AML-193 (cell line): ENCODE measurements at regions not wholly inside any gene's neighbourhood (a gene's known extent, or its start where the extent isn't known, plus 50 kb on each side); places are given as distances from the start of the nearest gene placed in this dataset.

Experiments
- DNase-seq, 2 experiments: peaks; one replicate each; lab custom pipeline; 2025; lab: John Stamatoyannopoulos, UW

DNA sequence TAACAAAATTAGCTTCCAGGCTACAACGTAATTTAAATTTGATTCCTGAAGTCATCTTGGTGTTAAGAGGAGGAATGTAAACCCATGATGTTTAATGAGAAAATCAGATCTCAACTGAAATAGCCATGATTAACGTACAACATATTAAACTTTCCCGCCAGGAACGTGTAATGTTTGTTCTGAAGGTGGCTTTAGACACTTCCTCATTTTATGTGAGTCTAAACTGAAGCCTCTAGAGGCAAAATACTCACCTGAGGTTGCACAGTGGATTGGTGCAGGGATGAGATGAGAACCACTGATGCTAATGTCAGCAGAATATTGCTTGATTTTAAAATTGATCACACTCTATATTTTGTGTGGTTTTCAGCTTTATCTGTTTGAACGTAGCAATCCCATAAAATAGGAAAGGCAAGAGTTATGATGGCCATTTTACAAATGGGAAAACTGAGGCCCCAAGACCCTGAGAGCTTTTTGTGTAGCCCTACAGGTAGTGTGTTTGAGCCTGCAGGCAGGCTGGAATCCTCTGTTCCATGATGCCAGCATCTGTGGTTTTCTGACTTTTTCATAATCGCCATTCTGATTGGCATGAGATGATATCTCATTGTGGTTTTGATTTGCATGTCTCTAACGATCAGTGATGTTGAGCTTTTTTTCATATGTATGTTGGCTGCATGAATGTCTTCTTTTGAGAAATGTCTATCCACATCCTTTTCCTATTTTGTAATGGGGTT, 243.7 kb upstream of the BMPER start:
- no peak for DNase-seq

DNA sequence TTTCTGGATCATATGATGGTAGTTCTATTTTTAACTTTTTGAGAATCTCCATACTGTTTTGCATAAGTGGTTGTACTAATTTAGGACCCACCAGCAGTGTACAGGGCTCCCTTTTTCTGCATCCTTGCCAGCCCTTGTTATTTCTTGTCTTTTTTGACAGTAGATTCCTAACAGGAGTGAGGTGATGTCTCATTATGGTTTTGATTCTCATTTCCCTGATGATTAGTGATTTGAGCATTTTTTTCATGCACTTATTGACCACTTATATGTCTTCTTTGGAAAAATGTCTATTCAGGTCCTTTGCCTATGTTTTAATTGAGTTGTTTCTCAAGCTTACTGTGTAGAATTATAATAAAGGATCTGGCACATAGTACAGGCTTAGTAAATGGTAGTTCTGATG, 238.8 kb upstream of the BMPER start:
- no peak for DNase-seq

DNA sequence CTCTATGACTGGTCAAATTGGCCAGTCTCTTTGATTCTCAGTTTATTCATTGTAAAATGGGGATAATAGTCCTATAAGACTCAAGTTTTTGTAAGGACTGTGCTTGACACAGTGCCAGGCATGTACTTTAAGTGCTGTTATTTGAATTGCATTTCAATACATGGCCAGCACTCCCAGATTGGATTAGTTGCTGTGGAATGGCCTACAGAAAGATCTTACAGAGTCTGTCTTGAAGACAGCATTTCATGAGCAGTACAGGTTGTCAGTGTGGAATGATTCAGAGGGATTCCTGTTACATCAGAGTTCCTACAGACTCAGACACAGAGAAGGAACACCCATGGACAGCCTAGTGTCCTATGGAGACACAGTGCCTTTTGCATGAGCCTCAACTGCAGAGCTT, 238.1 kb upstream of the BMPER start:
- no peak for DNase-seq

DNA sequence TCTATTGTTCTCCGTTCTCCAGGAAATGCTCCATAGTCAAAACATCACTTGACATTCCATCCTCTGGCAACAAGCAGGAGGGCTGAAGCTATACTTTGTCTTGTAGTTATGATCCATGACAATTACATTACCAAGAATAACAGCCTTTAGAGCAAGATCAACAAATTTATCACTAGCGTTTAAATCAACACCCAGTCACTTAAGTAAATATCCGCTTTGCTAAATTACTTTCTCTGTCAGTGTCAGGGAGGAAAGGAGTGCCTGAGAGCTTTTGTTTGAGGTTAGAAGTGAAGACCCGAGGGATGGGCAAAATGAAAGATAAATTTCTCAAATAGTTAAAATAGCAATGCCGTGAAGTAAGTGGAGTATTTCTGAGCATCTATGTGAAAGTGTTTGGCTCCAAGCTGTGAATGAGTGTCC, 236.1 kb upstream of the BMPER start:
- DNase-seq = no peak

DNA sequence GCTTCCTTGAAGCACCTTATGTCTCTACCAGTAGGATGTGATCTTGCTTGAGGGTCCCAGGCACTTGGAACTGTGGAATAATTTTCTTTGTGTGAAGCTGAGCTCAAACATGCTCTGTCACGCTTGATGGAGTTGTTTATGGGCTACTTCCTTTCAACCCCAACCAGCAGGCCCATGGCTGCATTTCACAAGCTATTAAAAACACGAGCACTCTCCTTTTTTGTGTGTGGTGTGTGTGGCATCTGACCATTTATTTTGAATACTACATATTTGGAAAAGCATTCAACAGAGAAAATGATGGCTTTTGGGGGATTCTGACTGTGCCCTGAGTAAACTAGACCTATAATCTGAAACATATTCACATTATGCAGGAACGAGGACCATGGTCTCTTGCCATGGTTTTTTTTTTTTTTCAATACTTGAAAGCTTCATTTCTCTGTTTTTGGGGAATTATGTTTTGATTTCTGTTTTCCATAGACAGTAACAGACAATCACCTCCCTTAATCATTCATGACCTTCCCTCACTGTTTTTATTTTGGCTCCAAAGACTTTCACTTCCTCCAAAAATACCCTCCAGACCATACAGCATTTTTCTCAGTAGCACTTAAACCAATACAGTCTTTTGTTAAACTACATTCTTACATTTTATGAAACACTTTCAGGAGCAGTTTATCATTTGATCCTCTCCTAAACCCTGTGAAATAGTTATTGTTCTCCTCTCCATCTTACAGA, 233.6 kb upstream of the BMPER start:
- DNase-seq = no peak

DNA sequence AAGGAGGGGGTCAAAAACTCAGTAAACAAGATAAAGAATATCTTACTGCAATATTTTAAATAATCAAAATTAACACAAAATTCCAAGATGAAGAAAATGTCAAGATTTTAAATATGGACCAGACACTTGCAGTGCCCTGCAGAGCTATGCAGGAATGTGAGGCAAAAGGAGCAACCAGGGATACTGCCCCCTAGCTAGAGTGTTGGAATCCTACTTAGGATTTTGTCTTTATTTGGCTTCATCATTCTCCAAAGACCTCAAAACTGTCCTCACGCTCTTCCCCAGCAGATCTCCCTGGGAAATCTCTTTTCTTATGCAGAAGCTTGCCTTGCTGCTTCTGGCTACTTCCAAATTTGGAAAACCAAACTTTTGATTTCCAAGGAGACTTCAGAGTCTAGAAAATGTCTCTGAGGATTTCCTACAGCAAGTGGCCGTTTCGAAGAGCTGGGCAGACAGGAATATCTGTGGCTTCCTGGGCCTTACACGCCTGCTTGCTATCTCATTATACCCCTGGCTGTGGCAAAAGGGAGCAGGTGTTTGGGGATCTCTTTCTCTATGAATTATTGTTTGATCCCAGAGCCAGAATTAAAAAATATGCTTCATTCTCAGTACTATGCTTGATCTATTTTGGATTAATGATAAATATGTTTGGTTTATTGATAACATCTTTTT, 232.2 kb upstream of the BMPER start:
- no peak for DNase-seq

DNA sequence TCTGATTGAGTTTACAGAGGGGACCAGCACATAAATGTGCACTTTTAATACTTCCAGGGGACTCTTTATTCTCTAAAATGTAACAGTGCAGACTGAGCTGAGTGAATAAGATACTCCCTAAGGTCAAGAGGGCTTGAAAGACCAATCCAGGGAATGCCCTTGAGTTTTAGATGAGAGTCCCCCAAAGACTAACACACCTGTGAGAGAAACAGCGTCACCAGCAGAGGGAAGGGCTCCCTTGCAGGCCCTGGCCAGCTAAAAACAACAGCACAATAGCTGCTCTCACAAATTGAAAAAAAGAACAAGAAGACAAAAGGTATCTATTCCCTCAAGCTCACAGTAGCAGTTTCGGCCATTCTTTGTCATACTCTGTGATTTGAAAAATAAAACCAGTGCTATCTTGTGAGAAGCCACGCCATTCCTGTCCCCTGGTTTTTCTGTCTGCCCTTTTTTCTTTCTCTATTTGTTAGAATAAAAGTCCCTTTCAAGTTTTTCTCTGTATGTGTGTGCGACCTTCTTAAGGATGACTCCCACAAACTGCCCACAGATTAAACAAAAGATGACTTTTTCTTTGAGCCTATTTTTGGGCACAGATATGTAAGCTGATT, 230.4 kb upstream of the BMPER start:
- DNase-seq = no peak

DNA sequence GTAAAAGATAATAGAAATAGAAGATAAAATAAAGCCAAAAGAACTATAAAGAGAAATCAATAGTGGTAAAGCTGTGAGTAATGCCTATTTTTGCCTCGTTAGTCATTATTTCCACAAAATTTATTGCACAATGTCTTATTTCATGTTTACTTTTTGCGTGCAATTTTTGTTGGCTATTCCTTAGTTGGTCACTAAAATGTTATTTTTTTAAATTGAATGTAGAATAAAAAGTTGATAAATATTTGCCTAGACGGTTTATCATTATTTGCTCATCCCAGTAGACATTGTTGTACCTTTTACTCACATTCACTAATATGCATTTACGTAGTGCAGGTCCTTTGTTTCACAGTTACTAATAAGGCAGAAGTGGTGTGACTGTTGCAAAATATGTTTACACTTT, 227.8 kb upstream of the BMPER start:
- no peak for DNase-seq

DNA sequence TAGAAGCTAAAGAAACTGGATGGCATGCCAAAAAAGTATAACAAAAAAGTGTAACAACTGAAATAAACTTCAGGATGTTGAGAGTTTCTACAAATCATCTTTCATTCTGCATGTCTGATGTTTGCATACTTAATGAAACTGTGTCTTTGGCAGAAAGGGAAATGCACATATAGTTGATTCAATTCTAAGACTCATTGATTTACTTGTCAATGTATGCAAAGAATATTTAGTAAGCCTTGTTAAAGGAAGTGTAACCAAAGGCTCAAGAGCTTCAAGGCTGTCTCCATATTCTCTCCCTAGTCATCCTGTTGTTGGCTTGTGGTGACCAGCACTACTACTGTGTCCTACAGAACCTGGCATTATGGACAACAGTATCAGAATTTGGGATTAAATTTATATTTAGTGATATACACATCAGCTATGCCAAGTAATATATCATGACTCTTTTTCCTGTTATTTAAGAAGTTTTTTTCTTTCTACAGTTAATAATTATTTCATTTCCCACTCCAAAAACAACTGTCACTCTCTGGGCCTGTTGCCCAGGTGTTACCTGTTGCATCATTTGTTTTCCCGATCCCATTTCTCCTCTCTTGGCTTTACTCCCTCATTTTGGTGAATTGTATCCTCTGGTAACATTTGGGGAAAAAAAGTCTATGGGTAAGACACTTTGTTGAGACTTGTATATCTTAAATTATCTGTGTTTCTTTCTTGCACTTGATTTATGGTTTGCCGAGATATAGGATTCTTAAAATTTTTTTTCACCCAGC, 226.6 kb upstream of the BMPER start:
- no peak for DNase-seq

DNA sequence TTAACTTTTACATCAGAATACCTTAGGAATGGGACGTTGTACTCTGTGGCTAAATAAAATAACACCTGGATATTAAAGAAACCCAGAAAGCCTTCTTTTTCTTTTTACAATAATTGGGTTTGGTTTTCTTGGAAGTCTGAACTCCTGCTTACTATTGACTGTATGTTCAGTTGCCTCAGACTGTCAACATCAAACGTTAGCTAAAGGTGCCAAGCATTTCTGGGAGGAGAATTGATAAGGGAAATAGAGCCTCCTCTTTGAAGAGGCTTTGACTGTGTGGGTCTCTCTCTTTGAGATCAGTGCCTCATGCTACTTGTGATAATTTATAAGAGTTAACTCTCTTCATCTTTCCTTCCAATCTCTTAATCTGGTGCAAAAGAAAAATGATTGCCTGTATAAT, 224.7 kb upstream of the BMPER start:
- DNase-seq = no peak

DNA sequence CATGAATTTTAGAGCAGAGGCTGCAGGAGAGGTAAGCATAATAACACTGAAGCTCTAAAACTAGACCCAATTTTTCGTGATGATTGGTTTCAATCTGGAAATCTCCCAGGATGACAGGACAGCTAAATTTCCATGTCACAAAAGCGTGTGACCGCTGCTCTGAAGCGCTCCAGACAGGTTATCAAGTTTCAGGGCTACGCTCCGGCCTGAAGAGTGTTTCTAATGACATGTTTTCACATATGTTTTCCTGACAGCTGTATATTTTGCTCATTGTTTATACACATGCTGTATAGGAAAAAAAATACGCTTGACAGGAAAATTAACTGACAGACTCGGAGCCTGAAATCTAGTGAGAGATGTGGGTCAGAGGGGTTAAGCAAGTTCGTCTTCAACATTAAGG, 219.8 kb upstream of the BMPER start:
- DNase-seq = no peak

DNA sequence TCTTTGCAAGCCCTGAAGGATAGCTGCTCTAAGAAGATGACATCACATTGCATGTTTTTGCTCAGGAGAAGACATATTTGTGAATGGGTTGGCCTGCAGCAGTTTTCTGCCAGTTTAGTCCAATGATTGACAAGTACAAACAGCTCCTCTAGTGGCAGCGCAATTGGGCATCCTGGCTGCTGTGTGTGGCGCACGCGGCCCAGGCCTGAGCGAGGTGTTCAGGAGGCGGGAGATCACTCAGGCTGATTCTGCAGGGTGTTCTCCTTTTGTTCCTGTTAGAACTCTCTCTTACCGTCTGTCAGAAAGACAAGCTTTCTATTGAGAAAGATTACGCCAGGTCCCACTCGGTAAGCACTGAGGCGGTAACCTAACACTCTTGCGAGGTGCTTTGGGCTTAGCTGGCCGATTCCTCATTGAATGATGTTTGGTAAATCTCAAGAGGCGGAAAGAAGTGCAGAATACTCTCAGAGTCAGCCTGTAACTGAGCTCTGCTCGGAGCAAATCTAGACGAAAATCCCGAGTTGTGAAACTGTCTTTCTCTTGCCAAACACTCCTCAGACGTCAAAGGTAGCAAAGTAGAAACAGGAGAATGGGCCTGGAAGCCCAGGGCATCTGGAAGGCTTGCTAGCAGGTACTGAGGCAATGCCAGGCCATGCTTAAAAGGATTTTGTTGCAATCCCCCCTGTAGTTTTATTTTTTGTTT, 219.2 kb upstream of the BMPER start:
- DNase-seq = no peak

DNA sequence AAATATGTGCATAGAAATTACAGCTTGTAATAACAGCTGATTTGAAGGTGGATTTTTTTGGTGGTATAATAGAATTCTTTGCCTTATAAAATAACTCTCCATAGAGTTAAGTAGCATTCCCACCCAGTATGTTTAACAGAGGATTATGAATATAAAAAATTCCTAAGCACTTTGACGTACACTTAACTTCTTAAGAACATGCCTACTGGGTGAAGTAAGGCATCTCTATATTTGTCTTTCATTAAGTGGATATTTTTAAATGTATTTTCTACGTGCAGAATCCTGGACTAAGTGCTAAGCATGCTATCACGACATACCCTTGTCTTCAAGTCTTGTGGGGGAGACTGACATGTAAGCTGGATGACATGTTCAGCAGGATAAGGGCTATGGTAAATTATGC, 217.7 kb upstream of the BMPER start:
- no peak for DNase-seq

DNA sequence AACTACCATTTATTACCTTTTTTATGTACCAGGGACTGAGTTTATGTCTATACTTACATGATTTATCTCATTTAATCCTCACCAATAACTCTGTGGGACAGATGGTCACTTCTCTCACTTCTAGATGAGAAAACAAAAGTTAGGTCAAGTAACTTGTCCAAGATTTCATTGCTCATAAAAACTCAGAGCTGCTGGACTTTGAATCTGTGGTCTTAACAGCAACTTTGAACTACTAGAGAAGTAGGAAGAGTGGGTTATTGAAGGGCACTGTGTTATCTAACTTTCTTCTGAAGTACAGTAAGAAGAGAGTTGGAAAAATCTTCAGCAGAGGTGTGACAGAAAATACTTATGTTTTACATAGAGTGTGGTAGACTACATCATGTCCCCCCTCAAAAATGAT, 214.2 kb upstream of the BMPER start:
- DNase-seq = no peak

DNA sequence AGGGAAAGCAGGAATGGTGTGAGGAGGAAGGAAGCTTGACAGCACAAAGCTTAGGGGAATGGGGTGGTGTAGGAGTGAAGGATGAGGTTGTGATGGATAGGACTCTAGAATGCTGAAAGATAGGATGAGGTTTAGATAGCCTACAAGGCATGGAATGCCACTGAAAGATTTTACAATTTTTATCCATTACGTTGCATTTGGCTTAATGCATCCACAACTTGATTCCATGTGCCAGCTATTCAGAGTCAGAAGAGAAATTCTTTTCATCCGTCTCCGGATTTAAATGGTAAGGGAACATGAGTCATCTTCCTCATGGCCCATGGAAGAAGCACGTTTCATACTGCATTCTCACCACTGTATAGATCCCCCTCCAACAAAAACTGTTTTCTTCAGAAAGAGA, 212.4 kb upstream of the BMPER start:
- no peak for DNase-seq

DNA sequence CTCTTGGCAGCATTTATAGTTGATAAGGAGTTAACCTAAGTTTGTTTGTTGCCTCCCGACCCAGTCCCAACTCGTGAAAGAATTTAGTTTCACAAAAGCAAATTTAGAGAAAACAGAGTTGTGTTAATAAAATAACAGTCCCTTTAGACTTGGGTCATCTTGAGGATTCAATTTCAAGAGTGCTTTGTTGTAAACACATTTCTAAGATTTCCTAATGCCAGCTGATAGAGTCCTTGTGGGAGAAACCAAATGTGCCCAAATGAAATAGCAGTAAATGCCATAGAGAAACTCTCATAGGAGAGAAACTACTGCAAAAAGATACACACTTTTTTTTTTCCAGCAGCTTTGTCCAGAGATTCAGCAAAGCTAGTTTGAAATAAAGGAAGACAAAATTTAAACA, 211.3 kb upstream of the BMPER start:
- no peak for DNase-seq

DNA sequence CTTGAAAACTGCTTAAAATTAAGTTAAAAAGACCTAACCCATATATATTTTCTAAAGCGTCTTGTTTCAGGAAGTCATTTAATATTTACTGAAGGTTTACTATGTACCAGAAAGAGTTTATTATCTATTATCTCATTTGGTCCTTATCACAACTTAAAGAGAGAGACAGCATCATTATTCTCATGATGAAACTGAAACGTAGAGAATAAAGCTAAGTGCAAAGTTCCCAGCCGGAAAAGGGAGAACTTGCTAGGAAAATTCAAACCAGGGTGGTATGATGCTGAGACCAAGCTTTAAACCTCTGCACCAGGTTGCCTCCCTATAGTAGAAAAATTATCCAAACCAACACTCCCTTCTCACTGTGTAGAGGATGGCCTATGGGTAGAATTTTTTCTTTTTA, 207.7 kb upstream of the BMPER start:
- DNase-seq = no peak

DNA sequence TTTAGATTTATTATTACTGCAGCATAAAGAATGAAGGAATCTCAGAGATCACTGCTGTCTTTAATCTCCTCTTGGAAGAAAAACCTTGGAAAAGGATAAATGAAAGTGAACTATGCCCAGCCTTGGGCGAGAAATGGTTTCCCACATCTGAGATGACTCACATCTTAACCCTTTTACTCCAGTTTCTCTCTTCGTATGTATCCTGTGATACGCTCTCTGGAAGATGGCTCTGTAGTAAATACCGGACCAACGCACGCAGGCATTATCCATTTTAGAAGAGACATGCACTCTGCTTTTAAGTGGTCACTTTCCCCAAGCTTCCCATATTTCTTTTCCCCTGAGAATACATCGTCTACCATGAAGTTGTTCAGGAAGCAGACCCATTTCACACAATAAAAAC, 207.3 kb upstream of the BMPER start:
- no peak for DNase-seq

DNA sequence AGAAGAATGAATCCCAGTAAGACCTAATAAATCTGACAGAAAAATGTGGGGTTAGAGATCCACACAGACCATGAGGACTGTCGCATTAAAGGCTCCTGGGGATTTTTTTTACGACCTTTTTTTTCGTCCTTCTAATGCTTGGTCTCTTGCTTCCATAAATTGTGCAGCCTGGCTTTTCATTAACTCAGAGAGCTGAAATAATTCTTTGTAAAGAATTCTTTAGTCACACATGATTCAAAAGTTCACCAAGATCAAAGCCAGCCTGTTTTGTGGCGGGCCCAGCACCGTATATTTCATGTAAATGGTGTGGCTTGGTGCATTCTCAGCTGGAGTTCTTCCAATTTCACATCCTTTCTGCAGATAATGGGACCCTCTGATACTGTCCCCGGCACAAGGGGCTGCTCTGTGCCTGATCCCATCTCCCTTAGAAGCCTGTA, 206.6 kb upstream of the BMPER start:
- no peak for DNase-seq

DNA sequence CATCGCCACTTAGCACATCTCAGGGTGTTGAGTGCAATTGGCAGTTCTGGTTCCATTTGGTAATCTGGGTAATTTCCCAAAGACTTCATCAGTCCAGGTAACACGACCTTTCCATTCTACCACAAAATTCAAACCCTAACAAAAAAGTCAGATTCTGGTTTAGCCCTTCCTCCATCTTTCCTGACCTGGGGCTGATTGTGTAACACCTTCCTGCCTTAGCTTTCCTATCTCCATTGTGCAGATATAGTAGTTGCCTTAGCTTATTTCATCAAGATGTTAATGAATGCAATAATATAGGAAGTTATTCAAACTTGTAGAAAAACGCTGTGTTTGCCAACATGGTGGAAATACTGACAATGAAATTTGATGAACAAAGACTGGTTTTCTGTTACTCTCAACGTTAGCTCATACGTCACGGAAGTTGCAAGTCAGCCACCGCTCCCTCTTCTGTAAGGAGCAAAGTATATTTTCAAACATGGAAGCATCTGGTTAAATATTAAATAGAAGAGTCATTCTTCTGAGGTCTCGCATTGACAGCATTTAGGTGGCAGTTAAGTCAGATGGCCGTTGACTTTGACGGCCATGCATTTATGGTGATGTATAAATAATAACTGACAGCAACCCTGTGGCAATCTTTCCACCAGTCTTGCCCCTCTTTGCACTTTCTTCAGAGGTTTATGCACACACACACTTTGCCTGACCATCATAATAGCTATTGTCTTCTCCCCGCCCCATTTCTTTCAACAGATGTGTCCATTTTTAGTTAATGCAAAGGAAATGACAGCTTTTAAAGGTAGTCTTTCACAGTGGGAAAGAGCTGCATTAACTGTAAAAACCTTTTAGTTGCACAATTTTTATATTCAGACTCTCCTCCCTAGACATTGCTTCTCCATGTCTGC, 205.1 kb upstream of the BMPER start:
- DNase-seq = no peak
